ENCODE measurements at regions not wholly inside any gene's neighbourhood (a gene's known extent, or its start where the extent isn't known, plus 50 kb on each side); places are given as distances from the start of the nearest gene placed in this dataset.

DNA sequence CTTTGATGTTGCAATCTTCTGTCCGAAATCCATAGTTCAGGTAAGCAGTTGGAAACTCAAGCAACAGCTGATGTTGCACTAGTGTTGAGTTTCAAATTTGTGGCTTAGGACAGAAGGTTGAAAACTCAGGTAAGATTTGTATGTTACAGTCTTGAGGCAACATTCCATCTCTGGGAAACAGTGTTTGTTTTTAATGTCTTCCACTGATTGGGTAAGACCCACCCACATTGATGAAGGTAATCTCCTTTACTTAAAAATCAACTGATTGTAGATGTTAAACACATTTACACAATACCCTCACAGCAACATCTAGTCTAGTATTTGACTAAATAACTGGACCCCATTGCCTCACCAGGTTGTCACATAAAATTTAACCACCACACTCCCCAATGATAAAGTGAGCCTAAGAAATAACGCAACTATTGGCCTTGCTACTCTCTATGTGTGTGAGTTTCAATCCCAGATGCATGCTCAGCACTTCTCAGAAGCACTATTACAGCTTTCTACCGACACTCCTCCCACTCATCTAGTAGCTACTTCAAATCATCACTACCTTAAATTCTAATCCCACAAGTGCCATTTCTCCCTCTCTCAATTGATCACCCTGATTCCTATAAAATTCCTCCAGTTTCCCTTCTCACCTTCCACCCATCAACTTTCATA is 164.0 kb downstream of the MBD2 start:
- ChIA-PET CTCF (interaction anchor here (0.6 kb wide), 1 partner anchor 1343 kb away, joined by 3 read pairs; no protein-coding TSS in a partner anchor), POLR2A (ENCODE audit: unreplicated experiment) (no interaction called here)
- H2AK5ac ChIP-seq (ENCODE audit: low read depth, low read length): no peak overlapping the region
- H3K27ac ChIP-seq (ENCODE audit: insufficient read depth, low read length): no peak overlapping the region
- no peaks in the 10 kb centered on the region for H3K79me1 ChIP-seq (ENCODE audit: low read depth in 1 of 2, low read length in 2 of 2)
- H3K4me2 ChIP-seq (ENCODE audit: low read depth, low read length): no peak overlapping the region
- H3K18ac ChIP-seq (ENCODE audit: low read depth, low read length): no peak overlapping the region
- H4K91ac ChIP-seq (ENCODE audit: insufficient read depth, low read depth, low read length): no peak overlapping the region
- no peak overlapping the region for H3K56ac ChIP-seq (ENCODE audit: extremely low read depth, insufficient read depth, low read length)
- no peak overlapping the region for H4K8ac ChIP-seq (ENCODE audit: low read depth in 2 of 2, low read length in 2 of 2)
- H3K9ac ChIP-seq (ENCODE audit: low read depth, low read length): no peak overlapping the region
- H3K9me1 ChIP-seq (ENCODE audit: insufficient read depth, low read length): no peaks in the 10 kb centered on the region
- H2AK9ac ChIP-seq (replicated peaks; ENCODE audit: low read depth, low read length, poor library complexity): no peak overlapping the region
- H4K5ac ChIP-seq (ENCODE audit: low read depth, low read length): no peak overlapping the region
- H2BK5ac ChIP-seq (ENCODE audit: low read depth, low read length, poor library complexity, severe bottlenecking): no peak overlapping the region
- no peak for DNase-seq
- 43% methylated on average over 3 of the region's 3 CpGs; no CpG with 5 or more reads in 1 of the 2 experiments for WGBS, 2 experiments (ENCODE audit: extremely low coverage in 2 of 2, insufficient read length in 1 of 2)
- H3K4me3 ChIP-seq (ENCODE audit: insufficient read depth, low read depth, low read length): no peak overlapping the region
- H2BK120ac ChIP-seq (ENCODE audit: low read depth, low read length): no peak overlapping the region
- BruUV-seq (replicated peaks): no TSS peak
- no peaks in the 10 kb centered on the region for H3K4me1 ChIP-seq (ENCODE audit: control insufficient read depth, insufficient read depth, low read length)
- H2AFZ ChIP-seq (replicated peaks; ENCODE audit: low read length, poor library complexity): no peak overlapping the region
- no peaks in the 10 kb centered on the region for H3K27me3 ChIP-seq (ENCODE audit: control insufficient read depth, insufficient read depth, low read length)
- in situ Hi-C loops (cut with MboI; ENCODE audit: low sequenced_read_pairs) (no loop called here), intact Hi-C loops (cut with micrococcal nuclease) (no loop called here), dilution Hi-C loops (cut with HindIII; ENCODE audit: low sequenced_read_pairs, unreplicated experiment) (no loop called here)
- no peak overlapping the region for H2BK20ac ChIP-seq (ENCODE audit: low read depth, low read length)
- no peaks in the 10 kb centered on the region for H4K20me1 ChIP-seq (ENCODE audit: insufficient read depth, low read length)
- H2BK15ac ChIP-seq (ENCODE audit: low read depth, low read length): no peak overlapping the region
- TF ChIP-seq FOS (IDR thresholded peaks at IDR 0.05; ENCODE audit: low read depth, low read length) (no peak), RCOR1 (IDR thresholded peaks at IDR 0.05; ENCODE audit: insufficient replicate concordance, low read length) (no peak), RAD21 (IDR thresholded peaks at IDR 0.05; ENCODE audit: low read length) (no peak), MAZ (IDR thresholded peaks at IDR 0.05; ENCODE audit: borderline replicate concordance, low read depth, low read length) (no peak), RFX5 (IDR thresholded peaks at IDR 0.05; ENCODE audit: low read depth, low read length) (no peak), BHLHE40 (IDR thresholded peaks at IDR 0.05; ENCODE audit: low read depth, low read length) (no peak), MXI1 (IDR thresholded peaks at IDR 0.05; ENCODE audit: borderline replicate concordance, low read depth, low read length) (no peak), POLR2A (IDR thresholded peaks at IDR 0.05; ENCODE audit: low read depth, low read length) (no peak), CHD1 (IDR thresholded peaks at IDR 0.05; ENCODE audit: low read depth, low read length) (no peak), MAFK (IDR thresholded peaks at IDR 0.05; ENCODE audit: low read depth, low read length) (no peak), CEBPB (IDR thresholded peaks at IDR 0.05; ENCODE audit: low read depth, low read length) (no peak), NFE2L2 (IDR thresholded peaks at IDR 0.05; ENCODE audit: low read depth, low read length) (no peak), SMC3 (IDR thresholded peaks at IDR 0.05; ENCODE audit: low read depth, low read length) (no peak)
- TF ChIP-seq, protein P1, sequence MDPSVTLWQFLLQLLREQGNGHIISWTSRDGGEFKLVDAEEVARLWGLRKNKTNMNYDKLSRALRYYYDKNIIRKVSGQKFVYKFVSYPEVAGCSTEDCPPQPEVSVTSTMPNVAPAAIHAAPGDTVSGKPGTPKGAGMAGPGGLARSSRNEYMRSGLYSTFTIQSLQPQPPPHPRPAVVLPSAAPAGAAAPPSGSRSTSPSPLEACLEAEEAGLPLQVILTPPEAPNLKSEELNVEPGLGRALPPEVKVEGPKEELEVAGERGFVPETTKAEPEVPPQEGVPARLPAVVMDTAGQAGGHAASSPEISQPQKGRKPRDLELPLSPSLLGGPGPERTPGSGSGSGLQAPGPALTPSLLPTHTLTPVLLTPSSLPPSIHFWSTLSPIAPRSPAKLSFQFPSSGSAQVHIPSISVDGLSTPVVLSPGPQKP (IDR thresholded peaks at IDR 0.05; ENCODE audit: borderline replicate concordance, low read depth, low read length): no peak
- TF ChIP-seq, protein P2, sequence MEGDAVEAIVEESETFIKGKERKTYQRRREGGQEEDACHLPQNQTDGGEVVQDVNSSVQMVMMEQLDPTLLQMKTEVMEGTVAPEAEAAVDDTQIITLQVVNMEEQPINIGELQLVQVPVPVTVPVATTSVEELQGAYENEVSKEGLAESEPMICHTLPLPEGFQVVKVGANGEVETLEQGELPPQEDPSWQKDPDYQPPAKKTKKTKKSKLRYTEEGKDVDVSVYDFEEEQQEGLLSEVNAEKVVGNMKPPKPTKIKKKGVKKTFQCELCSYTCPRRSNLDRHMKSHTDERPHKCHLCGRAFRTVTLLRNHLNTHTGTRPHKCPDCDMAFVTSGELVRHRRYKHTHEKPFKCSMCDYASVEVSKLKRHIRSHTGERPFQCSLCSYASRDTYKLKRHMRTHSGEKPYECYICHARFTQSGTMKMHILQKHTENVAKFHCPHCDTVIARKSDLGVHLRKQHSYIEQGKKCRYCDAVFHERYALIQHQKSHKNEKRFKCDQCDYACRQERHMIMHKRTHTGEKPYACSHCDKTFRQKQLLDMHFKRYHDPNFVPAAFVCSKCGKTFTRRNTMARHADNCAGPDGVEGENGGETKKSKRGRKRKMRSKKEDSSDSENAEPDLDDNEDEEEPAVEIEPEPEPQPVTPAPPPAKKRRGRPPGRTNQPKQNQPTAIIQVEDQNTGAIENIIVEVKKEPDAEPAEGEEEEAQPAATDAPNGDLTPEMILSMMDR (conservative IDR thresholded peaks at IDR 0.05; ENCODE audit: low read depth, low read length): no peak
- TF ChIP-seq, protein P3, sequence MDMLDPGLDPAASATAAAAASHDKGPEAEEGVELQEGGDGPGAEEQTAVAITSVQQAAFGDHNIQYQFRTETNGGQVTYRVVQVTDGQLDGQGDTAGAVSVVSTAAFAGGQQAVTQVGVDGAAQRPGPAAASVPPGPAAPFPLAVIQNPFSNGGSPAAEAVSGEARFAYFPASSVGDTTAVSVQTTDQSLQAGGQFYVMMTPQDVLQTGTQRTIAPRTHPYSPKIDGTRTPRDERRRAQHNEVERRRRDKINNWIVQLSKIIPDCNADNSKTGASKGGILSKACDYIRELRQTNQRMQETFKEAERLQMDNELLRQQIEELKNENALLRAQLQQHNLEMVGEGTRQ (IDR thresholded peaks at IDR 0.05; ENCODE audit: low read depth, low read length): no peak
- H3K36me3 ChIP-seq (ENCODE audit: control insufficient read depth, insufficient read depth, low read length): no peaks in the 10 kb centered on the region
- no peak overlapping the region for H3K23ac ChIP-seq (ENCODE audit: low read depth, low read length)
- no peaks in the 10 kb centered on the region for H3K9me3 ChIP-seq (ENCODE audit: control insufficient read depth, insufficient read depth, low read length)
- no peak overlapping the region for H3K4ac ChIP-seq (ENCODE audit: low read depth, low read length)
- ATAC-seq (ENCODE audit: low read depth): no peak
- no peak overlapping the region for H3K14ac ChIP-seq (replicated peaks; ENCODE audit: low read depth, low read length)

Data from IMR-90 (cell line).